Astrocyte of the cerebellum (primary cell): ENCODE measurements at regions not wholly inside any gene's neighbourhood (a gene's known extent, or its start where the extent isn't known, plus 50 kb on each side); places are given as distances from the start of the nearest gene placed in this dataset.

Source experiments
- DNase-seq: peaks from one replicate; pipeline ENCODE4 v3.0.0-alpha.2; 2011; ENCODE audit warnings: low read depth
- H3K4me3 ChIP-seq: 2 replicates; pipeline ENCODE4 v1.5.1; 2011; ENCODE audit warnings: mild to moderate bottlenecking, low read depth, low read length, moderate library complexity
- in situ Hi-C: cut with HindIII; loops from 2 replicates; pipeline ENCODE4 v1.10.0; 2017; ENCODE audit warnings: low sequenced_read_pairs
- TF ChIP-seq, protein P1 (sequence below): IDR thresholded peaks from 2 replicates; pipeline ENCODE4 v1.5.1; 2012; ENCODE audit warnings: low read length, low read depth, moderate library complexity, mild to moderate bottlenecking; ENCODE audit errors: missing control alignments

DNA sequence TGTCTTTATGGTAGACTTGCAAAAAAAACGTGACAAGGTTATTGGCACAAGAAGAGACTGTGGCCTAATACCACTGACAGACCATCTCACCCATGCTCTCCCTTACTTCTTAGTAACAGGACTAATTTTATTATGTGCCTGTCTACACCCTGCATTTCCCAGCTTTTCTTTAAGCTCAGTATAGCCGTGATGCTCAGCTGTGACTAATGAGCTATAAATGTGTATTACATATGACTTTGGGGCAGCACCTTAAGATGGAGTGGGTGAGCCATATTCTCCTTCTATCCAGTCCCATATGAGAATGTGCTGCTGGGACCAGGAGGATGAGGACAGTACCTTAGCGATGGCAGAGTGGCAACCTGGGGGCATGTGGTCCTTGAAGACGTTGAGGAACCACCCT lies 293.5 kb downstream of the RNF144A start:
- in situ Hi-C loops, result loop anchor here (5.0 to 25.0 kb wide), 3 partner anchors 38 to 1472 kb away; partner anchors contain the start of gene ID2
- TF ChIP-seq, protein P1, sequence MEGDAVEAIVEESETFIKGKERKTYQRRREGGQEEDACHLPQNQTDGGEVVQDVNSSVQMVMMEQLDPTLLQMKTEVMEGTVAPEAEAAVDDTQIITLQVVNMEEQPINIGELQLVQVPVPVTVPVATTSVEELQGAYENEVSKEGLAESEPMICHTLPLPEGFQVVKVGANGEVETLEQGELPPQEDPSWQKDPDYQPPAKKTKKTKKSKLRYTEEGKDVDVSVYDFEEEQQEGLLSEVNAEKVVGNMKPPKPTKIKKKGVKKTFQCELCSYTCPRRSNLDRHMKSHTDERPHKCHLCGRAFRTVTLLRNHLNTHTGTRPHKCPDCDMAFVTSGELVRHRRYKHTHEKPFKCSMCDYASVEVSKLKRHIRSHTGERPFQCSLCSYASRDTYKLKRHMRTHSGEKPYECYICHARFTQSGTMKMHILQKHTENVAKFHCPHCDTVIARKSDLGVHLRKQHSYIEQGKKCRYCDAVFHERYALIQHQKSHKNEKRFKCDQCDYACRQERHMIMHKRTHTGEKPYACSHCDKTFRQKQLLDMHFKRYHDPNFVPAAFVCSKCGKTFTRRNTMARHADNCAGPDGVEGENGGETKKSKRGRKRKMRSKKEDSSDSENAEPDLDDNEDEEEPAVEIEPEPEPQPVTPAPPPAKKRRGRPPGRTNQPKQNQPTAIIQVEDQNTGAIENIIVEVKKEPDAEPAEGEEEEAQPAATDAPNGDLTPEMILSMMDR, result no peak
- H3K4me3 ChIP-seq, result no peak overlapping the region
- DNase-seq, result no peak

DNA sequence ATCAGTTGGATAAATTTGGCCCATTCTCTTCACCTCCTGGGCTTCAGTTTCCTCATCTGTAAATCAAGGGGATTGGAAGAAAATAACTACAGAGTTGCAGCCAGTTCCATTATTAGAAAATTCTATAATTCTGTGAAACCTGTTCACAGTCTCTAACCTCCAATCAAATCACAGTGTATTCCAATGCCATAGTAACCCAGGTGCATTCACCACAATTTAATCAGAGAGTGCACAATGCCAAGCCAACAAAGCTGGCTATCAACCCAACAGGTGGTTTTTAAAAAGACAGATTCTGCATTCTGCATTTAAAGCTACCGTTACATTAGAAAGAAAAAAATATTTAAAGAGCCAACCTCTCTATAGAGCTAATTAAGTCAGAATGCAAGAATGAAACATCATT lies 308.6 kb downstream of the RNF144A start:
- H3K4me3 ChIP-seq, result no peak overlapping the region
- no peak for DNase-seq
- TF ChIP-seq, protein P1, result no peak
- in situ Hi-C loops, result no loop called here

DNA sequence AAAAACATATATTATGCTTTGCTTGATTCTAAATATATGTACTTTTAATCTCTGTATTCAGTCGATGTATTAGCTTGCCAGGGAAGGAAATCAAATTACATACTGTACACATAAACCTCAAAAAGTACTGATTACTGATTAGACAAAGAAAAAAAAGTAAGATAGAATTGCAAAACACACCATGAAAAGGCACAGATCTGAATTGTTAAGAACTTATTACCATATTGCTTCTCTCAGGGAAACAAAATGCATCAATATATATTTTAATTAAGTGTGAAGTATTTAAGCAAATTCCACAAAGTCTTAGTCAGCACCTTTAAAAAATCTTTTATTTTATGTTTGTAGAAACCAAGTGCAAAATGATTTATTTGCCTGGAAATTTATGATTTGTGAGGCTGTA lies 309.3 kb downstream of the RNF144A start:
- in situ Hi-C loops, result no loop called here
- H3K4me3 ChIP-seq, result no peak overlapping the region
- TF ChIP-seq, protein P1, result no peak
- DNase-seq, result no peak

DNA sequence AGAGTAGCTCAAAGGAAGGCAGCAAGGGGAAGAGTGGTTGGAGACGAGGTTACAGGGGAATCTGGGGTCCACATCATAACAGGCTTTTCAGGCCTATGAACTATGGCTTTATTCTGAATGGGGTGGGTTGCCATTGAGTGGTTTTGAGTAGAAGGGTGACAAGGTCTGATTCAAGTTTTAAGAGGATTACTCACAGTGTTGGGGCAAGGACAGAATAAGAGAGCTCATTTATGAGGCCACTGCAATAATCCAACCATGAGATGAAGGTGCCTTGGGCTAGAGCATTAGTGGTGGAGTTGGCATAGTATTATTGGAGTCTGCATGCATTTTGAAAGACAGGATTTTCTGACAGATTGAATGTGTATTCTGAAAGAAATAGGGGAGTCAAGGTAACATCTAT lies 315.9 kb downstream of the RNF144A start:
- in situ Hi-C loops, result no loop called here
- DNase-seq, result no peak
- H3K4me3 ChIP-seq, result no peak overlapping the region
- TF ChIP-seq, protein P1, result no peak

DNA sequence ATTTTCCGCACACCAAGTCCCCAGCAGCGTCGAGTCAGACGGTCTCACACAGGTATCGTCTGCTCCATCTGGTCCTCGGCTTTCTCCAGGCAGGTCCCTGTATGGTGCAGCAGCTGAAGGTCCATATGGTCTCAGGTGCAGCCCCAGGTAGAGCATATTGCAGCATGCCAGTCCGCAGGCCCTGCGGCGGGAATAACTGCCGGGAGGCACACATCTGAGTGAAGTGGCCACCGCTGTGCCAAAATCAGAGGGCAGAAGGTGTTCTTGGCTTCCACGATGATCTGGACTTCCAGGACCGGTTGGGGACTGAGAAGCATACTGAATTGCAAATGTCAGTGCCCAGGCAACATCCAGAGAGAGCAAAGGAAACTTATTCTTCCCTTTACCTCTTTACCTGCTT lies 320.3 kb downstream of the RNF144A start:
- in situ Hi-C loops, result no loop called here
- no peak overlapping the region for H3K4me3 ChIP-seq
- TF ChIP-seq, protein P1, result no peak
- no peak for DNase-seq

DNA sequence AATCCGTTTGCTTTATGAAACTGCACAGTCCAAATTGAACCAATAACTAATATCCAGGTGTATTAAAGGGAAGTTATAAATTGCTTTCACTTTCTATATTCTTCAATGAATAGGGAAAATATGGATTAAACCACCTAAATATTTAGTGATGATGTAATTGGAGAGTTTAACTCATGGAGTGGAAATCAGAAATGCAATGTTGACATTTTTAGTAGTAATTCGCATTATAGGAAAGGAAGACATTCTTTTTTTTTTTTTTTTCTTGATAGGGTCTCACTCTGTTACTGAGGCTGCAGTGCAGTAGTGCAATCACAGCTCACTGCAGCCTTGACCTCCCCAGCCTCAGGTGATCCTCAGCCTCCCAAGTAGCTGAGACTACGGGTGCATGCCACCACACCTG lies 321.9 kb downstream of the RNF144A start:
- DNase-seq, result no peak
- in situ Hi-C loops, result no loop called here
- H3K4me3 ChIP-seq, result no peak overlapping the region
- TF ChIP-seq, protein P1, result no peak
